VCaP (cell line): ENCODE measurements at regions not wholly inside any gene's neighbourhood (a gene's known extent, or its start where the extent isn't known, plus 50 kb on each side); places are given as distances from the start of the nearest gene placed in this dataset.

Experiments
- H3K27ac ChIP-seq: fragments of 450-650 bp; 2 replicates; pipeline ENCODE4 v1.5.1; 2017
- TF ChIP-seq, protein P1 (sequence below): fragments of 450-650 bp; conservative IDR thresholded peaks from 2 replicates; pipeline ENCODE4 v1.5.1; 2017; ENCODE audit warnings: mild to moderate bottlenecking, moderate library complexity

- H3K27ac ChIP-seq, result peak overlapping the region; percentile 9; the same call in 1 of the 2 replicates
- TF ChIP-seq, protein P1, sequence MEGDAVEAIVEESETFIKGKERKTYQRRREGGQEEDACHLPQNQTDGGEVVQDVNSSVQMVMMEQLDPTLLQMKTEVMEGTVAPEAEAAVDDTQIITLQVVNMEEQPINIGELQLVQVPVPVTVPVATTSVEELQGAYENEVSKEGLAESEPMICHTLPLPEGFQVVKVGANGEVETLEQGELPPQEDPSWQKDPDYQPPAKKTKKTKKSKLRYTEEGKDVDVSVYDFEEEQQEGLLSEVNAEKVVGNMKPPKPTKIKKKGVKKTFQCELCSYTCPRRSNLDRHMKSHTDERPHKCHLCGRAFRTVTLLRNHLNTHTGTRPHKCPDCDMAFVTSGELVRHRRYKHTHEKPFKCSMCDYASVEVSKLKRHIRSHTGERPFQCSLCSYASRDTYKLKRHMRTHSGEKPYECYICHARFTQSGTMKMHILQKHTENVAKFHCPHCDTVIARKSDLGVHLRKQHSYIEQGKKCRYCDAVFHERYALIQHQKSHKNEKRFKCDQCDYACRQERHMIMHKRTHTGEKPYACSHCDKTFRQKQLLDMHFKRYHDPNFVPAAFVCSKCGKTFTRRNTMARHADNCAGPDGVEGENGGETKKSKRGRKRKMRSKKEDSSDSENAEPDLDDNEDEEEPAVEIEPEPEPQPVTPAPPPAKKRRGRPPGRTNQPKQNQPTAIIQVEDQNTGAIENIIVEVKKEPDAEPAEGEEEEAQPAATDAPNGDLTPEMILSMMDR, result no peak
Measured at GRCh38 chr7:22962775-22963350, 51.1 kb downstream of the HYCC1 start.

DNA sequence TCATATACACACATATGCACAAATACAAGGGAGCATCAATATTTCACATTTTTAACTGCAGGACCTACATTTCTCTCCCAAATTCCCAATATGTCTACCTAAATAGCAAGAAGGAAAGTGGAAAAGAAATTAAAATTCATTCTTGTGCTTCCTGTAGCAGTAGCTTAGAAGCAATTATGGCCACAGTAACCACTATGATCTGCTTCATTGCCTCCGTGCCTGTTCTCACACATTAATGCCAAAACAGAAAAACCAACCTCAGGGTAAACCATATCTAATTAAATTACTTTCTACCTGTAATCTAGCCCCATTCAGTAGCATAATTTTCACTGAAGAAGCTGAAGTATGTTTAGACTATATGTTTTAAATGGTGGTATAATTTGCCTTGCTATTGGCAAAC, 55.2 kb downstream of the HYCC1 start:
- TF ChIP-seq, protein P1, result no peak
- no peak overlapping the region for H3K27ac ChIP-seq

DNA sequence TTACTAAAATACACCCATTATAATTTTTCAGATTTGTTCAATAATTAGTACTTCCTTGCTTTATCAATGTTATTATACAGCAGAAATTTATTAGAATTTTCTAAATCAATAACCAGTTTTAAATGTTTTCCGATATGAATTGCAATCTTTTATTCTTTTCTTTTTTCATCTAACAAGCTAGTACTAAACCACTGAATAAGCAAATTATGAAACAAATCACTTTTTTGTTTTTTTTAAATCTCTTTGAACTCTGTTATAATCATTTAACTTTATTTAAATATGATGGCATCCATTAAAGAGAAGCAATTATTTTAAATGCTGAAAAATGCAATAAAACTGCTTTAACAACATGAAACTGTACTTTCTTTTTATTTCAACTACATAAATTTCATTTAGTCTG, 59.7 kb downstream of the HYCC1 start:
- TF ChIP-seq, protein P1, result no peak
- no peak overlapping the region for H3K27ac ChIP-seq

DNA sequence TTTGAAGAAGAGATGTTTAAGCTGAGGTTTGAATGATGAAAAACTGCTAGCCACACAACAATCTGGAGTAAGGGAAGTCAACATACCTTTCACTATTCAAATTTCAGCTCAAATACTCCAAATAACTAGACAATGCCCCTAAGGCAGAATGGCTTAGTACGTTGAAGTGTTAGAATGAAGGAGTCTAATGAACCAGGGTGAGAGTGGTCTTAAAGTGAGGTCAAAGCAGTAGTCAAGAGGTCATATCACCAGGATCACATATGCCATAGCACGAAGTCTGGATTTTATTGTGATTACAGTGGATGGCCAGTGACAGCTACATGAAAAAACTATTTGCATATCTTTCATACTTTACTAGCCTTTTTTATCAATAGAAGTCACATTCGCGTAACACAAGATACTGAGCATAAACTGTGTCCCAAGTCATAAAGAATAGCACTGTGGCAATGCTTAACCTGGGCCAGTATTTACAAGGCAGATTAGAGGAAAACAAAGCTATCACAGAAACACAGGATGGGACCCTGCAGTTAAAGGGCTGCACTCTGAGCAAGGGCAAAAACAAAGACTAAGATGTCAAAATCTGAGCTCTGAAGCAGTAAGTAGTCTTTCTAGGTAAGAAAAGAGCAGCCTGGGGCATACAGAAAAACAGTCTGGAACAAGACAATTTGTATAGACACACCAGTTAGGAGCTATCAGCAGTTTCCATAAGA, 61.5 kb downstream of the HYCC1 start:
- H3K27ac ChIP-seq, result no peak overlapping the region
- TF ChIP-seq, protein P1, result no peak

- H3K27ac ChIP-seq, result no peak overlapping the region
- TF ChIP-seq, protein P1, result no peak
Measured at GRCh38 chr7:22949944-22950343, 64.0 kb downstream of the HYCC1 start.

GRCh38 chr7:22949221-22949620, 64.7 kb downstream of the HYCC1 start:
- no peak overlapping the region for H3K27ac ChIP-seq
- TF ChIP-seq, protein P1, result no peak

DNA sequence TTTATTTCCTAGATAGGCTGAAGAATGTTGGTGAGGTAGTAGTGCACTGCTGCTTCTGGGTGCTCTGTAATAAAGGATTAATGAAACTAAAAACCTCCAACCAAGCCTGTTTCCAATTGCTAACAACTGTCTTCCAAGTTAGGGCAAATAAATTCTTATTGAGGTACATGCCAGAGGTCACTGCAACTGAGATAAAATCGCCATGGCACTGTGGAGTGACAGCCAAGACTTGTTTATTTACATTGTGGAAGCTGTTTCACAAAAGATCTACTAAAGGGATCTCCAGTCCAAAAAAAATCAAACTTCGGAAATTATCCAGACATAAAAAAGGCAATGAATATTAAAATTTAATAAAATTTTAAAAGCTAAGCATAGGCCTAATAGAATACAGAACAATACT, 65.2 kb downstream of the HYCC1 start:
- TF ChIP-seq, protein P1, result no peak
- no peak overlapping the region for H3K27ac ChIP-seq
